SK-MEL-5 (cell line): ENCODE measurements at regions not wholly inside any gene's neighbourhood (a gene's known extent, or its start where the extent isn't known, plus 50 kb on each side); places are given as distances from the start of the nearest gene placed in this dataset.
"Not testable (repeated sequence)": the region's sequence is repeated elsewhere in the genome, so short reads cannot be mapped to it uniquely, and the experiment has no call there.

ENCODE experiments used
- DNase-seq: peaks from one replicate; pipeline ENCODE4 v3.0.0-alpha.2; 2016; ENCODE audit warnings: low read depth, low spot score
- in situ Hi-C: cut with HindIII; loops from 2 replicates; pipeline ENCODE4 v1.10.0; 2016; ENCODE audit warnings: low sequenced_read_pairs, high pct_unique_total_duplicates, low pct_unique_long_range_greater_than_20kb

- in situ Hi-C loops = no loop called here
Observed at GRCh38 chr2:142687075-142687474, 190.4 kb upstream of the KYNU start.

GRCh38 chr2:142684667-142685066 lies 192.8 kb upstream of the KYNU start:
- in situ Hi-C loops = no loop called here
- no peak for DNase-seq

More at GRCh38 chr2:142687075-142687474, 190.4 kb upstream of the KYNU start:
- DNase-seq = no peak

- in situ Hi-C loops = no loop called here
Observed at GRCh38 chr2:142682528-142682927, 194.9 kb upstream of the KYNU start.

DNA sequence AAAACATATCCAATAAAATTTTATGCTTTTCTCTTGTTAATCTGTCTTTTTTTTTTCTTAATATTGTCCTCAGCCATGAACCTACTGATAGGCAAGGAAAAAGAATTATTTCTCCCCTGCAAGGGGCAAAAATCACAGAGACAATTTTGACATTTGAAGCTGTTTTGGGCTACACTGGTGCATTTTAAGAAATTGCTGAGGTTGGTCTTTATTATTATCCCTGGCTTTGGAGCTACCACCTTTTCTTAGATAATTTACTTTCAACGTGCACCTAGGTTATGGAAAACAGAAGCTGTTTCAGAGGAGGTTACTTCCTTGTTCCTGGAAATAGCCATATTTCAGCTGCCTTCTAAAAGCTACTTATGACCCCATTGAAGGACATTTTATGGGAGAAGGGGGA lies 195.5 kb upstream of the KYNU start:
- no peak for DNase-seq
- in situ Hi-C loops = no loop called here

More at GRCh38 chr2:142682528-142682927, 194.9 kb upstream of the KYNU start:
- peak; percentile 76 for DNase-seq

DNA sequence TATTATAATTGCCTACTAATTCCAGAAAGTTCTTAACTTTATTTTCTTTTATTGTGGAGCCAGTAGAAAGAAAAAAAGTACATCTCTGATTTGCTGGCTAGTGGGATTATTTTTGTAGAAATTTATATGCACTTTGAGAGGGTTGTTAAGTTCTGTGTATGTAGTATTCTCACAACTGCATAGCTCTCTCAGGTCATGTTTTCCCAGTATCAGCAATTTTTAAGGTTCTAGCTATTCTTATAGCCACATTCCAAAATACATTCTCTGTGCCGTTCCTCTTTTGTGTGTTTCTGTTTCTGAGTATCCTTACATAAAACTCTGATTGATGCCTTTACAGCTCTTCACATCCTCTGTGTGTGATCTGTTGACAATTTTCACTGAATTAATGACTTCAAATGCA lies 199.3 kb upstream of the KYNU start:
- in situ Hi-C loops = no loop called here
- DNase-seq = no peak

GRCh38 chr2:142675398-142675797 lies 202.1 kb upstream of the KYNU start:
- in situ Hi-C loops = no loop called here
- no peak for DNase-seq

DNA sequence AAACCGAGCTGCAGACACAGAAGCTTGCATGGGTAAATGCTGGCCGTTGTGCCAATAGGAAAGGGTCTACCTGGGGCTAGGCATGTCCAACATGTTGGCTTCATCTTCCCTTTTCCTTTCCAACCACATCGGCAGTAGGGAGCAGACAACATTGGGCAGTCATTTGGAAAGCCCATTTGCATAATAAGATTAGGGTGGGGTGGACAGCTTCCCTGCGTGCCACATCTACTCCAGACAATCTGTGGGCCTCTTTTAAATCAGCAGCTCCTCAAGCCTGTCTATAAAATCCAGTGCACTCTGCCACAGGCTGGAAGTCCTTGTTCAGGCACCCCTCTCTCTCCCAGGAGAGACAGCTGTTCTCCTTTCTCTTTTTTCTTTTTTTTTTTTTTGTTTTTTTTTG lies 203.6 kb upstream of the KYNU start:
- in situ Hi-C loops = no loop called here

GRCh38 chr2:142672698-142673097 lies 204.8 kb upstream of the KYNU start:
- in situ Hi-C loops = no loop called here
- no peak for DNase-seq

More for the DNA sequence above, 203.6 kb upstream of the KYNU start:
- no peak for DNase-seq

GRCh38 chr2:142670362-142670761 lies 207.1 kb upstream of the KYNU start:
- in situ Hi-C loops = no loop called here
- DNase-seq = no peak

GRCh38 chr2:142668420-142668819 lies 209.0 kb upstream of the KYNU start:
- DNase-seq = no peak
- in situ Hi-C loops = no loop called here

DNA sequence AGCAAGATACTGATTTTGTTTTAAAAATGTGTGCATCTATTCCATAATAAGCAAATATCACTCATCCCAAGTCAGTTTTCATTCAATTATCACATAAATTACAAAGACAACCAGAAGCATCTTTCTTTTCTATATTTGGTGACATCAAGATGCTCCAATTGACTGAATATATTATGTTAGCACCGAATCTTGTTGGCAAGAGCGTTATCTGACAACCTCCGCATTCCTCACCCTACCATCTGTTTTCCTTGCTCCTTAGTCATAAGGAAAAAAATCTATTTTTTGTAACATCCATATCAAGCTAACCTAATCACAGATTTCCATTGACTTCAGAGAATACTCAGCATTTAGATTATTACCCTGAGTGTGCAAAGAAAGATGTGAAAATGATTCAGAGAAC lies 212.2 kb upstream of the KYNU start:
- in situ Hi-C loops = no loop called here

GRCh38 chr2:142650601-142651000 lies 226.9 kb upstream of the KYNU start:
- DNase-seq = no peak
- in situ Hi-C loops = no loop called here

More for the DNA sequence above, 212.2 kb upstream of the KYNU start:
- DNase-seq = no peak

GRCh38 chr2:142649581-142649980 lies 227.9 kb upstream of the KYNU start:
- in situ Hi-C loops = no loop called here

GRCh38 chr2:142642650-142643049 lies 234.8 kb upstream of the KYNU start:
- no peak for DNase-seq
- in situ Hi-C loops = no loop called here

More at GRCh38 chr2:142649581-142649980, 227.9 kb upstream of the KYNU start:
- DNase-seq = no peak

DNA sequence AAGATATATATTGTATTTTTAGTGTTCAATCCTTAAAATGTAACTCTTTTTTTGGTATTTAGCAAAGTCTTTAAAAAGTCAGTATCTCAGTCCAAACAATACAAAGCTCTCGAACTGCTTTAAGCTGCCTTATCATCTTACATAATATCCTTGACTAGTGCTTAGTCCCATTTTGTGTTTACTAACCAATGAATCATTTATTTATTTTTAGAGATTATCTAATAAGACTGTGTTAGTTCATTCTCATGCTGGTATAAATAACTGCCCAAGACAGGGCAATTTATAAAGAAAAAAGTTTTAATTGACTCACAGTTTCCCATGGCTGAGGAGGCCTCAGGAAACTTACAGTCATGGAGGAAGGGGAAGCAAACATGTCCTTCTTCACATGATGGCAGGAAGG lies 248.3 kb upstream of the KYNU start:
- DNase-seq = no peak
- in situ Hi-C loops = no loop called here

DNA sequence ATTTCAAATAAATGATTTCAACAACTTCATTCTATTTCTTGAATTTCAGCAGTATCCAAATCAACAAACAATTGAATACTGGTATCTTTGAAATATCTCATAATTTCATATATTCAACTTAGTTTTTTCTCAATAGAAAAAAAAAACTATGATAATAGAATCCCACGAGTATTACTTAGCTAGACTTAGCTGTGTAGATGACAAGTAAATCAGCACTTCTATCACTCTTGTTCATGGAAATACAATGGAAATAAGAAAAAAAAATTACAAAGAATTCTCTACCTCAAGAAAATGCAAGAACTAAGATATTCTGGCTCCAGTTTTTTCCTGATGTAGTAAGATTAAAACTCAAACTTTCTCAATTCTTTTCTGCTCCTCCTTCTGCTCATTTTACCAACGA lies 256.2 kb upstream of the KYNU start:
- in situ Hi-C loops = no loop called here
- DNase-seq = no peak

- in situ Hi-C loops = no loop called here
- DNase-seq = no peak
Observed at GRCh38 chr2:142617461-142617860, 260.0 kb upstream of the KYNU start.

- in situ Hi-C loops = no loop called here
- DNase-seq = no peak
Observed at GRCh38 chr2:142615876-142616275, 261.6 kb upstream of the KYNU start.

- in situ Hi-C loops, DNase-seq: not testable (repeated sequence)
Observed at GRCh38 chr2:142613193-142613592, 264.3 kb upstream of the KYNU start.

GRCh38 chr2:142605421-142605820 lies 272.0 kb upstream of the KYNU start:
- no peak for DNase-seq
- in situ Hi-C loops = no loop called here
